ENCODE measurements at regions not wholly inside any gene's neighbourhood (a gene's known extent, or its start where the extent isn't known, plus 50 kb on each side); places are given as distances from the start of the nearest gene placed in this dataset.
A peak's percentile ranks its signal among the peaks of the same experiment; 100 is the strongest.

DNA sequence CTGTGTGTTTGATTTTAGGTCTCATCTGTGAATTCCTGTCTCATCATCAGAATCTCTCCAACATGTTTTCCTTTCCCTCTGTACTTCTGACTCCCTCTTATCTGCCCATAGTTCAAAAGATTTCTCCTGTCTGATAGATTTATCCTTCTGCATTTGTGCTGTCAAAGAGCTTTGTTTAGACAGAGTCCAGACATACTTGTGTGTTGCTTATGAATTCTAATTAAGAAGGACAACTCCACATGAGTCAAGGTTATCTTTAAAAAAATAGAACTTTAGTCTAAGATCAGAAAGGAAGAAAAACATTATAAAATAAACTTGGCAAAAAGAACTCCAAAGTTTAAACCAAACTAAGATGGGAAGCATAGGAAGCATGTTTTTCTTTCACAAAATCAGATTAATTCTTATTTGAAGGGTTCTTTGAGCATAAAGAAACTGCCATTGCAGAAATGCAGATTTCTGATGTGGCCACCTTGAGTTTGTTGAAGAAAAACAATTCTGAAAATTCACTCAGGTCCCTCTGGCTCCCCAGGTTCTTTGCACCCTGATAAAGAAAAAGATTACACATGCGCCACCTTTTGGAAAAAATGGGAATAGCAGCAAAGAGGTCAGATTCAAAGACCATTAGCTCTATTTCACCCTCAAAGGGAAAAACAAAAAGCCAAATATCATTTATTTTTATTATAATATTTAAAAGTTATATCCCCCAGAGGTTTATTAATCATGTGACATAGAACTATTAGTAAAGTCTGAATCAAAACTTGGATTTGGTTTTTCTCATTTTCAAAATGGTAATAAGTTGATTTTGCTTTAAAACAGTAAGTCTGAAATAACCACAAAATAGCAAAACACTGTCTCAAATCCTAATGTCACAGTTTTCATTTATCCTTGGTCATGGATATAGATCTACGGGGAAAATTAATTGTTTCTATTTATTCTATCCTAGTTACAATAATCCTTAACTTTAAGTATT, 143.7 kb upstream of the DCN start:
- TF ChIP-seq, protein P1, sequence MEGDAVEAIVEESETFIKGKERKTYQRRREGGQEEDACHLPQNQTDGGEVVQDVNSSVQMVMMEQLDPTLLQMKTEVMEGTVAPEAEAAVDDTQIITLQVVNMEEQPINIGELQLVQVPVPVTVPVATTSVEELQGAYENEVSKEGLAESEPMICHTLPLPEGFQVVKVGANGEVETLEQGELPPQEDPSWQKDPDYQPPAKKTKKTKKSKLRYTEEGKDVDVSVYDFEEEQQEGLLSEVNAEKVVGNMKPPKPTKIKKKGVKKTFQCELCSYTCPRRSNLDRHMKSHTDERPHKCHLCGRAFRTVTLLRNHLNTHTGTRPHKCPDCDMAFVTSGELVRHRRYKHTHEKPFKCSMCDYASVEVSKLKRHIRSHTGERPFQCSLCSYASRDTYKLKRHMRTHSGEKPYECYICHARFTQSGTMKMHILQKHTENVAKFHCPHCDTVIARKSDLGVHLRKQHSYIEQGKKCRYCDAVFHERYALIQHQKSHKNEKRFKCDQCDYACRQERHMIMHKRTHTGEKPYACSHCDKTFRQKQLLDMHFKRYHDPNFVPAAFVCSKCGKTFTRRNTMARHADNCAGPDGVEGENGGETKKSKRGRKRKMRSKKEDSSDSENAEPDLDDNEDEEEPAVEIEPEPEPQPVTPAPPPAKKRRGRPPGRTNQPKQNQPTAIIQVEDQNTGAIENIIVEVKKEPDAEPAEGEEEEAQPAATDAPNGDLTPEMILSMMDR (IDR thresholded peaks at IDR 0.05), result peak; percentile 45 to 60 (median 54)
- no peak for TF ChIP-seq POLR2AphosphoS5 (IDR thresholded peaks at IDR 0.05)
